ENCODE measurements at regions not wholly inside any gene's neighbourhood (a gene's known extent, or its start where the extent isn't known, plus 50 kb on each side); places are given as distances from the start of the nearest gene placed in this dataset.

DNA sequence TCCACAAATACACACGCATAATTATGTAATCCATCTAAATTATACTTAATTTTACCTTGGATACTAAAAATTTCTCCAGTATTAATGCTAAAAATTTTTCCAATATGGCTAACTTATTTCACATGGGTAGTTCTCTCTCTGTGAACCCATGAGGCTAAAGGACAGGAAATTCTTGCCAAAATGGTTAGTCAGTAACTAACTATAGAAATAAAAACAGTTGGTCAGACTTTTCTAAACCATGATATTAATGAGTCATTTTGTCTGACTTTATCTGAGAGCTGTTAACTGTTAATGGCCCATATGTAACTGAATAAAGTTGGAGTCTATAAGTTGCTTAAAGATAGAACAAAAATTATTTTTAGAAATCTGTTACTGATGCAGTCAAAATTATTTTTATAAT, 549.4 kb downstream of the TLL1 start:
- Histone ChIP-seq H3K9me3 (ENCODE audit: control insufficient read depth, insufficient read depth, low read depth, low read length) (peaks cover 6% of the 10 kb centered on the region; the same call in 1 of the 2 replicates), H3K9ac (ENCODE audit: low read length) (no peak overlapping the region), H3K36me3 (ENCODE audit: control insufficient read depth, insufficient read depth, low read length) (no peaks in the 10 kb centered on the region), H3K4me1 (ENCODE audit: control insufficient read depth, insufficient read depth, low read length) (no peaks in the 10 kb centered on the region), H3K4me3 (ENCODE audit: low read depth, low read length) (no peak overlapping the region), H3K27ac (ENCODE audit: low read depth, low read length) (no peak overlapping the region), H3K27me3 (ENCODE audit: control insufficient read depth, insufficient read depth, low read length) (no peaks in the 10 kb centered on the region)

- H3K27me3 ChIP-seq (ENCODE audit: control insufficient read depth, insufficient read depth, low read length) = no peaks in the 10 kb centered on the region
- no peak overlapping the region for H3K9ac ChIP-seq (ENCODE audit: low read length)
Observed at GRCh38 chr4:166426300-166426863, 553.3 kb downstream of the TLL1 start.

GRCh38 chr4:166432125-166432524, 559.1 kb downstream of the TLL1 start:
- no peak overlapping the region for H3K9ac ChIP-seq (ENCODE audit: low read length)
- H3K36me3 ChIP-seq (ENCODE audit: control insufficient read depth, insufficient read depth, low read length) = no peaks in the 10 kb centered on the region
- H3K27ac ChIP-seq (ENCODE audit: low read depth, low read length) = no peak overlapping the region
- no peak overlapping the region for H3K4me3 ChIP-seq (ENCODE audit: low read depth, low read length)
- no peaks in the 10 kb centered on the region for H3K4me1 ChIP-seq (ENCODE audit: control insufficient read depth, insufficient read depth, low read length)
- H3K27me3 ChIP-seq (ENCODE audit: control insufficient read depth, insufficient read depth, low read length) = no peaks in the 10 kb centered on the region
- no peaks in the 10 kb centered on the region for H3K9me3 ChIP-seq (ENCODE audit: control insufficient read depth, insufficient read depth, low read depth, low read length)

More at GRCh38 chr4:166426300-166426863, 553.3 kb downstream of the TLL1 start:
- H3K4me3 ChIP-seq (ENCODE audit: low read depth, low read length) = no peak overlapping the region
- H3K4me1 ChIP-seq (ENCODE audit: control insufficient read depth, insufficient read depth, low read length) = no peaks in the 10 kb centered on the region
- no peaks in the 10 kb centered on the region for H3K36me3 ChIP-seq (ENCODE audit: control insufficient read depth, insufficient read depth, low read length)
- no peak overlapping the region for H3K27ac ChIP-seq (ENCODE audit: low read depth, low read length)
- H3K9me3 ChIP-seq (ENCODE audit: control insufficient read depth, insufficient read depth, low read depth, low read length) = no peaks in the 10 kb centered on the region

GRCh38 chr4:166432842-166433241, 559.8 kb downstream of the TLL1 start:
- no peak overlapping the region for H3K4me3 ChIP-seq (ENCODE audit: low read depth, low read length)
- H3K27ac ChIP-seq (ENCODE audit: low read depth, low read length) = no peak overlapping the region
- no peaks in the 10 kb centered on the region for H3K36me3 ChIP-seq (ENCODE audit: control insufficient read depth, insufficient read depth, low read length)
- no peak overlapping the region for H3K9ac ChIP-seq (ENCODE audit: low read length)
- no peaks in the 10 kb centered on the region for H3K4me1 ChIP-seq (ENCODE audit: control insufficient read depth, insufficient read depth, low read length)
- H3K27me3 ChIP-seq (ENCODE audit: control insufficient read depth, insufficient read depth, low read length) = no peaks in the 10 kb centered on the region
- no peaks in the 10 kb centered on the region for H3K9me3 ChIP-seq (ENCODE audit: control insufficient read depth, insufficient read depth, low read depth, low read length)

- H3K27ac ChIP-seq (ENCODE audit: low read depth, low read length) = no peak overlapping the region
- H3K27me3 ChIP-seq (ENCODE audit: control insufficient read depth, insufficient read depth, low read length) = no peaks in the 10 kb centered on the region
- no peaks in the 10 kb centered on the region for H3K36me3 ChIP-seq (ENCODE audit: control insufficient read depth, insufficient read depth, low read length)
- no peaks in the 10 kb centered on the region for H3K9me3 ChIP-seq (ENCODE audit: control insufficient read depth, insufficient read depth, low read depth, low read length)
- H3K4me1 ChIP-seq (ENCODE audit: control insufficient read depth, insufficient read depth, low read length) = no peaks in the 10 kb centered on the region
- no peak overlapping the region for H3K9ac ChIP-seq (ENCODE audit: low read length)
- H3K4me3 ChIP-seq (ENCODE audit: low read depth, low read length) = no peak overlapping the region
Observed at GRCh38 chr4:166435449-166435848, 562.4 kb downstream of the TLL1 start.

DNA sequence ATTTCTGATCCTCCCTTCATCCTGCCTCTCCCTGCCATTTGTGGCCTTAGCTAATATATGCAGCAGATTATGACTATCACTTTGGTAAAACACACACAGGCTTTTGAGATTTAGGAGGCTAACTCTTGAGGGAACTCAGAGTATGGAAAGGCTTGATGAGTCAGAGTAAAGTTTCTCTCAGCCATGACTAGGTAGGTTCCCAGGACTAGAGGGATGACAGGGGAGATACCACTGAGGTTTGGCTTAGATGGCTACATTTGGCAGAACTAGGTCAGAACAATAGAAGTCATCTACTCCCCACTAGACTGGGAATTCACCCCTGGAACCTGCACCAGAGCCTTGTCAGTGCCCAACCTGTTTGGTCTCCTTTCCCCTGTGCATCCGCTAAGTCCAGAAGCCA, 585.7 kb downstream of the TLL1 start:
- Histone ChIP-seq H3K9me3 (ENCODE audit: control insufficient read depth, insufficient read depth, low read depth, low read length) (peaks cover 2% of the 10 kb centered on the region; the same call in 1 of the 2 replicates), H3K36me3 (ENCODE audit: control insufficient read depth, insufficient read depth, low read length) (no peaks in the 10 kb centered on the region)

GRCh38 chr4:166459621-166460020, 586.6 kb downstream of the TLL1 start:
- Histone ChIP-seq H3K9ac (ENCODE audit: low read length) (no peak overlapping the region), H3K36me3 (ENCODE audit: control insufficient read depth, insufficient read depth, low read length) (no peaks in the 10 kb centered on the region), H3K4me1 (ENCODE audit: control insufficient read depth, insufficient read depth, low read length) (no peaks in the 10 kb centered on the region), H3K9me3 (ENCODE audit: control insufficient read depth, insufficient read depth, low read depth, low read length) (no peaks in the 10 kb centered on the region; the same call in 1 of the 2 replicates), H3K27ac (ENCODE audit: low read depth, low read length) (no peak overlapping the region), H3K4me3 (ENCODE audit: low read depth, low read length) (no peak overlapping the region), H3K27me3 (ENCODE audit: control insufficient read depth, insufficient read depth, low read length) (no peaks in the 10 kb centered on the region)

More for the DNA sequence above, 585.7 kb downstream of the TLL1 start:
- Histone ChIP-seq H3K27me3 (ENCODE audit: control insufficient read depth, insufficient read depth, low read length) (no peaks in the 10 kb centered on the region), H3K4me1 (ENCODE audit: control insufficient read depth, insufficient read depth, low read length) (no peaks in the 10 kb centered on the region), H3K27ac (ENCODE audit: low read depth, low read length) (no peak overlapping the region), H3K4me3 (ENCODE audit: low read depth, low read length) (no peak overlapping the region), H3K9ac (ENCODE audit: low read length) (no peak overlapping the region)

GRCh38 chr4:166460769-166461550, 587.9 kb downstream of the TLL1 start:
- H3K4me3 ChIP-seq (ENCODE audit: low read depth, low read length) = no peak overlapping the region
- no peak overlapping the region for H3K27ac ChIP-seq (ENCODE audit: low read depth, low read length)
- H3K9me3 ChIP-seq (ENCODE audit: control insufficient read depth, insufficient read depth, low read depth, low read length) = no peaks in the 10 kb centered on the region; the same call in 1 of the 2 replicates
- no peaks in the 10 kb centered on the region for H3K27me3 ChIP-seq (ENCODE audit: control insufficient read depth, insufficient read depth, low read length)
- no peaks in the 10 kb centered on the region for H3K4me1 ChIP-seq (ENCODE audit: control insufficient read depth, insufficient read depth, low read length)
- no peaks in the 10 kb centered on the region for H3K36me3 ChIP-seq (ENCODE audit: control insufficient read depth, insufficient read depth, low read length)
- no peak overlapping the region for H3K9ac ChIP-seq (ENCODE audit: low read length)

DNA sequence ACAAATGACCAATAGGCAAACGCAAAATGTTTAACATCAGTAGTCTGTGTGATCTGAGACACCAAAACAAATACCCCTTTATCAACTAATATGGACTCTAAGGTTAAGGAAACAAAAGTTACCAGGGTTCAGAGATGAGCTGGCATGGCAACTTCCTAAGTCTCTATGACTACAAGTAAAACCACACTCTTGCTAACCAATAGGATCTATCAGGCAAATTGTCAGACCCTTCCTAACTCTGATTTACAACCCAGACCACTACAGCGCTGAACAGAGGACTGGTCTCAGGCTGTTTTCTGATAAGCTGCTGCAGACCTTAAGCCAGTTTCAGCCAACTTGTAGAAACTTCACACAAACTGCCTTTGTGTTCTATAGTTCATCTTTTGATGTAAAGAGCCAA, 608.0 kb downstream of the TLL1 start:
- H3K27me3 ChIP-seq (ENCODE audit: control insufficient read depth, insufficient read depth, low read length) = no peaks in the 10 kb centered on the region
- no peaks in the 10 kb centered on the region for H3K36me3 ChIP-seq (ENCODE audit: control insufficient read depth, insufficient read depth, low read length)
- H3K9ac ChIP-seq (ENCODE audit: low read length) = no peak overlapping the region
- H3K9me3 ChIP-seq (ENCODE audit: control insufficient read depth, insufficient read depth, low read depth, low read length) = no peaks in the 10 kb centered on the region
- H3K4me3 ChIP-seq (ENCODE audit: low read depth, low read length) = no peak overlapping the region
- H3K4me1 ChIP-seq (ENCODE audit: control insufficient read depth, insufficient read depth, low read length) = no peaks in the 10 kb centered on the region
- H3K27ac ChIP-seq (ENCODE audit: low read depth, low read length) = no peak overlapping the region

DNA sequence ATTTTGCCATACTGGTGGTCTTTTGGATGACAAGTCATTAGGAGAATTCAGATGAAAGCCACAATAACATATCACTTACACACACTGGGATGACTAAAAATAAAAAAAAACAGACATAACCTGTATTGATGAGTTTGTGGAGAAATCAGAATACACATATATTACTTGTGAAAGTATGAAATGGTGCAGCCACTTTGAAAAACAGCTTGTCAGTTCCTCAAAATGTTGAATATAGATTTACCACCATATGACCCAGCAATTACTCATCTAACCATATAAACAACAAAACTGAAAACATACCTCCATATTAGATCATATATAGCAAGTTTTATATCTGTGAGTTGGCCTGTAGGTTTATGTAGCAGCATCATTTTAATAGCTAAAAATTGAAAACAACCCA, 608.7 kb downstream of the TLL1 start:
- Histone ChIP-seq H3K27me3 (ENCODE audit: control insufficient read depth, insufficient read depth, low read length) (no peaks in the 10 kb centered on the region), H3K4me1 (ENCODE audit: control insufficient read depth, insufficient read depth, low read length) (no peaks in the 10 kb centered on the region), H3K27ac (ENCODE audit: low read depth, low read length) (no peak overlapping the region), H3K4me3 (ENCODE audit: low read depth, low read length) (no peak overlapping the region), H3K9me3 (ENCODE audit: control insufficient read depth, insufficient read depth, low read depth, low read length) (no peaks in the 10 kb centered on the region), H3K9ac (ENCODE audit: low read length) (no peak overlapping the region), H3K36me3 (ENCODE audit: control insufficient read depth, insufficient read depth, low read length) (no peaks in the 10 kb centered on the region)

DNA sequence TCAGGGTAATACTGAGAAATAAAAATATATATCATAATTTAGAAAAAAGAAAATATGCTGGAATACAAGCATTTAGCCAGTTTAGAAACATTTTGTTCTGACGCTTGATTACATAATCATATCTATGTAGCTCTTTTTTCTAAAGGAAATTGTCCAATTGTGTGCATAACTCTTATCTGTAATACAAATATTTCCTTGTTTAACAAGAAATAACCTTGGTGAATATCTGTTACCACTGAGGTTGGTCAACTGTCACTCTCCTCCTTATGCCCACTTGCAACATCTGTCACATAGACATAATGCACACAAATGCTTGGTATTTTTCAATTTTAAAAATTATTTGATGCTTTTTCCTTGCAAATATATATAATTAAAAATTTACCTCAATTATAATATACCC, 609.7 kb downstream of the TLL1 start:
- H3K9me3 ChIP-seq (ENCODE audit: control insufficient read depth, insufficient read depth, low read depth, low read length) = no peaks in the 10 kb centered on the region
- no peaks in the 10 kb centered on the region for H3K4me1 ChIP-seq (ENCODE audit: control insufficient read depth, insufficient read depth, low read length)
- no peak overlapping the region for H3K9ac ChIP-seq (ENCODE audit: low read length)
- no peaks in the 10 kb centered on the region for H3K27me3 ChIP-seq (ENCODE audit: control insufficient read depth, insufficient read depth, low read length)
- no peak overlapping the region for H3K27ac ChIP-seq (ENCODE audit: low read depth, low read length)
- H3K4me3 ChIP-seq (ENCODE audit: low read depth, low read length) = no peak overlapping the region
- H3K36me3 ChIP-seq (ENCODE audit: control insufficient read depth, insufficient read depth, low read length) = no peaks in the 10 kb centered on the region
